OCI-LY7 (cell line): ENCODE measurements at regions not wholly inside any gene's neighbourhood (a gene's known extent, or its start where the extent isn't known, plus 50 kb on each side); places are given as distances from the start of the nearest gene placed in this dataset.

ENCODE experiments used
- CTCF ChIP-seq: fragments of 200-600 bp; sonication (generic); conservative IDR thresholded peaks from 2 replicates; pipeline ENCODE4 v1.5.1; 2014; ENCODE audit warnings: mild to moderate bottlenecking, antibody characterized with exemption, low read length, moderate library complexity, mixed read lengths
- EZH2phosphoT487 ChIP-seq: fragments of 200-600 bp; sonication (generic); IDR thresholded peaks from 2 replicates; pipeline ENCODE4 v1.6.1; 2018; ENCODE audit warnings: low read depth, borderline replicate concordance, mild to moderate bottlenecking, mixed run types, antibody characterized with exemption, low read length, moderate library complexity, mixed read lengths

- TF ChIP-seq CTCF: no peak
- TF ChIP-seq EZH2phosphoT487: no peak
Observed at GRCh38 chr3:16809993-16810392, 74.8 kb upstream of the PLCL2 start.
